ENCODE measurements at regions not wholly inside any gene's neighbourhood (a gene's known extent, or its start where the extent isn't known, plus 50 kb on each side); places are given as distances from the start of the nearest gene placed in this dataset.
"Not testable (repeated sequence)": the region's sequence is repeated elsewhere in the genome, so short reads cannot be mapped to it uniquely, and the experiment has no call there.

DNA sequence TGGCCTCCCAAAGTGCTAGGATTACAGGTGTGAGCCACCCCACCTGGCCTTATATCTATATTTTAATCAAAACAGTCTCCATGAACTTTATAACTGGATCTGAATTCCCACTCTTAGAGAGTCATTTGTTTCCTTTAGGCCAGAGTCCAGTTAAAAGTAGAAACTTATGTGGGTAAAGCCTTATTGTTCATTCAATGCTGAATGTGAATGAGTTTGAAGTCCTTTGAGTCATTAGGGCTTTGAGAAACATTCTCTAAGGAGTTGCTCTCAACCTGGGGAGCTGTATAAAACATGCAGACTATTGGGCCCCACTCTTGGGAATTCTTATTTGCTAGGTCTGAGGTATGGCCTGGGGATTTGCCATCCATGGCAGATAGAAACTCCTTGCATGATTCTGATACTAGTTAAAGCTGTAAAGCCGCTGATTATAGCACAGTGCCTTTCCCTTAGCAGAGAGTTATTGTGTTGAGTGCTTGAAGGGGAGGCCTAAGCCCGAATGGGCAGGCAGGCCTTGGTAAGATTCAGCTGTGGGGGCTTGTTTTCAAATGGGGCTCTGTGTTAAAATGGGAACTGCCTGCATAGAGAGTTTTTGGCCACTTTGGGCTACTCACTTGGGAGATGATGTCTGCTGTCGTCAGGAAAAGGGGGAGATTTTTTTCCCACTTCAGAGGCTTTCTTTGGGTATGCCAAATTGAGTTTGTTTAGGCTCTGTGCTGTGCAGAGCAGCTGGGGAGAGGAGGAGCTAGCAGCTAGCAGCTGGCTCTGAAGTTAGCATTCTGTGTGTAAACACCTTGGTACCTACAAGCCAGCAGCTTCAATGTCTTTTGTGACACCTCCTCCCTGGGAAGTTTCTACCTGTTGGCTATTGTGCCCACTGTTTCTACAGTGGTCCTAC is 117.5 kb downstream of the DACT1 start:
- no peak for DNase-seq

GRCh38 chr14:58760121-58760520 is 122.4 kb downstream of the DACT1 start:
- DNase-seq, result no peak

DNA sequence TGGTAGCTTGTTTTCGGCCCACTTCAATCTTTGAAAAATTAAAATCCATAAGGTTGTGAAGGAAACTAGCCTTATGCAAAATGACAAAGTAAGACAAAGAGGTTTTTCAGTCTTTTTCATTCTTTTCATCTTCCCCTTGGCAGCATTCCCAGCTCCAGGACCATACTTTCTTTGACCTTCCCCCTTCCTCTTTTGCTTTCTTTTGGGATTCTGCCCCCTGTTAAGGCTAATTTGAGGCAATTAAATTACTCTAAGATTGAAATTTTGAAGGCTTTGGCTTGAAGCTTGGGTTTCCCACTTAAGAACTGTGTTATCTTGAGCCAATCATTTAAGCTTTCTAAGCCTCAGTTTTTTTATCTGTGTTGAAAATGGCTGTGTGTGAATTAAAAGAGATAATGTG is 124.9 kb downstream of the DACT1 start:
- DNase-seq, result no peak

- DNase-seq, result no peak
Measured at GRCh38 chr14:58763210-58763609, 125.4 kb downstream of the DACT1 start.

DNA sequence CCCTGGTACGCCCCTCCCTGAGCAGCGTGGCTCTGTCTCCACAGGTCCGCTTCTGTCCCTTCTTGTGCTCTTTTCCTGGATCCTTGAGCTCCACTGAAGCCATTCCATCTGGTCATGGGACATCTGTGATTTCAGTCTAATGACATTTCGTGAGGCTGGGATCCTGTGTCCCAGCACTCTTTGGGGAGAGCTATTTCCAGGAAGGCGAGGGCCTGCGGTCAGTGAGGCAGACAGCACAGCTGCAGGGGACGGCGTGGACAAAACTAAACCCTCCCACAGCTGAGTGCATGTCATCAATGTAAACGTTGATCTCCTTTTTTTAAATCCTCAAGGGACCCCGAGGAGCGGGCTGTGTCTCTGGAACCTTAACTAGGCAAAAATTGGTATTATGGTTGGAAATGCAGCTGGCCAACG is 127.7 kb downstream of the DACT1 start:
- no peak for DNase-seq

DNA sequence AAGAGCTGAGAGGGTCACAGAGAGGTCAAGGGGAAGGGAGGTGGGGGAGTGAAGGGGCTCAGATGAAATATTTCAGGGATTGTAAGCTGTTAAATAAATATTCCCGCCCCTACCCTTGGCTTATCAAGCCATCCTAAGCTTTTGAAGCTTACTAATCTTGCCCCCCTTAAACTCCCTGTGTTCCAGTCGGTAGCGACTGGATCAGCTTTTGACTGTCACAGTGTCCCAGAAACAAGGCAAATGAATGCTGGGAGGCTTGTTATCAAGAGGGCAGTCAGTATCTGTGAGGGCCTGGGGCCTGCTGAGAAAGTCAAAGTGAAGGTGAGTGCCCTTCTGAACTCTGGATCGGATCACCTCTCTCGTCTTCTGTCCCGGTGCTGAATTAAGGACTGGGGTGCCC is 128.1 kb downstream of the DACT1 start:
- DNase-seq, result no peak

- no peak for DNase-seq
Measured at GRCh38 chr14:58769011-58769643, 131.4 kb downstream of the DACT1 start.

GRCh38 chr14:58769771-58770170 is 132.0 kb downstream of the DACT1 start:
- no peak for DNase-seq

DNA sequence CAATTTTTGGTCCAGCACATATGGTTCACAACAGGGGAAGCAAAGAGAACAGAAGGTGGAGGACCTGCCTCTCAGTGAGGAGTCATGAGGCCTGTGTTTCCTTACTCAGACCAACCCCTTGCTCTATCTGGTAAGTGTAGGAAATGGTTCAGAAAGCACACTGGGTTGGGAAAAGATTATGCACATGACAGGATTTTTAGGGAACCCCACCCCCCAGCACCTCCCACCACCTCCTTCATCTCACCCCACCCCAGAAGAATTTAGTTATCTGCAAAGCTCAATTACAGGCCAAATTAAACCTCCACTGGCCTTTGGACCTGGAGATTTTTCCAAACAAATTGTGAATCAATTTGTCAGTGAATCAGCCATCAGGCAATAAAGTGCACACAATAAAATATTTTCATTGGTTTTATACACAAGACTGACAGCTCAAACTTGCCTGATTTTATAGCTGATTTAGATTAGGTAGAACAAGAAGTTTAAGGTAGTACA is 132.8 kb downstream of the DACT1 start:
- no peak for DNase-seq

- DNase-seq, result no peak
Measured at GRCh38 chr14:58771016-58771415, 133.3 kb downstream of the DACT1 start.

GRCh38 chr14:58772116-58772515 is 134.4 kb downstream of the DACT1 start:
- DNase-seq, result no peak

DNA sequence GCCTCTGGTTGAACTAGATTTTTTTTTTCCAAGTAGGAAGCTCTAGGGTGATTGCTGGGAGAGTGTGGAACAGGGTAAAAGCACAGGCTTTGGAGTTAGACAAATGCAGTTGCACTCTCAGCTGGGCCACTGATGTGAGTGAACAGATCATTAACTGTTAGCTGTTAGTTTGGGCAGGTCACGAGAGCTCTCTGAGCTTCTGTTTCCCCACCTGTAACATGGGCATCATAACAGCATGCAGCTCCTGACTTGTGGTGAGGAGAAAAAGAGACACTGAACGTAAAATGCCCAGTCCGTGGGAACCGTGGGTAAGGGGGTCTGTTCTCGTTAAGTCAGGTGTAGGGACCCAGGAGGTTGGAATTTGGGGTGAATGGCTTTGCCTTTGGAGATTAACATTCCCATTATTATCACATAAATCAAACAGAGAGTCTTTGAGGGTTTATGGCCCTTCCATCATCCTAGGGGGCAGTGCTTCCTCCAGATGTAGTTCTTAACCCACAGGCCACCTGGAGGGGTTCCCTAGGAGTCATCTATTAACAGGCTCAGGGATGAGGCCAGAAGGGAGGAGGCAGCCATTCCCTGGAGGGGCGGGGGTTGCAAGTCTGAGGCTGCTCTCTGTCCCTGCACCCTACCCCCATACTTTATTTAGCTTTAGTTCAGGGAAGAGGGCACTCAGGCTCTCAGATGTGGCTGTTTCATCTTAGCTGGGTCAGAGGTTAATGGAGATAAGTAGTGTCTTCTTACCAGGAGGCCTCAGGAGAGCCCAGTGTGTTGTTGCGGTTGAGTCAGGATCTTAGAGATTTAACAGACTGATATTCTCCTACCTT is 135.2 kb downstream of the DACT1 start:
- no peak for DNase-seq

DNA sequence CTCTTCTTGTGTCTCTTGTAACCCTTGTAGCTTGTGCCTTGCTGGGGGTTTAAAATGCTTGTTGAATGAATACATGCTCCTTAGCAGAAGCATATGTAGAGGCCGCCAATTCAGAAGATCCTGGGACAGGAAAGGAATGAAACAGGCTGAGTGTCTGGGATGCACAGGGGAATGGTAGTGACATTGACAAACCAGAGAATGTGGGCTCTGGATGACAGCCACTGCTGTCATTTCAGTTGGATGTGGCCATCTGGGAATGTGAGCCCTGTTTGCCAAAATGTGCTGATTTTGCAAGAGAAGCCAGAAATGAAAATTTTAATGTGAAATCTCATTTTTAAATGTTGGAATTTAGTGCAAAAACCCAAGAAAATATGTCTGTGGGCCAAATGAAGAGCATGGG is 136.8 kb downstream of the DACT1 start:
- no peak for DNase-seq

- not testable (repeated sequence) for DNase-seq
Measured at GRCh38 chr14:58775130-58775529, 137.4 kb downstream of the DACT1 start.

DNA sequence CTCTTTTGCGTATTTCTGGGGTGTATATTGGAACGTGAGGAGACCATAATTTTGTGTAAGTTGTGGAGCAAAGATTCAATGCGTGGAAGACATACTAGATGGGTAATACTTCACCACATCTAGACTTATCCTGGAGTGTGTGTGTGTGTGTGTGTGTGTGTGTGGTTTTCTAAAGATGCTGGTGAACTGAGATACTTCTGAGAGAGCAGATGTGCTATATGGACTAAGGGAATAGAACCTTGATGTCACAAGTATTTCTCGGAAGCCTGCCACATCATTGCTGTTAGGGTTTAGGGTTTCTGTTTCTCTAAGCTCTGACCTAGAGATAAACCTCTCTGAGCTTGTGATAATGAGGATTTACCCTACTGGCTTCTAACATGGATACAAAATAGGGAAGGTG is 138.8 kb downstream of the DACT1 start:
- DNase-seq, result no peak

DNA sequence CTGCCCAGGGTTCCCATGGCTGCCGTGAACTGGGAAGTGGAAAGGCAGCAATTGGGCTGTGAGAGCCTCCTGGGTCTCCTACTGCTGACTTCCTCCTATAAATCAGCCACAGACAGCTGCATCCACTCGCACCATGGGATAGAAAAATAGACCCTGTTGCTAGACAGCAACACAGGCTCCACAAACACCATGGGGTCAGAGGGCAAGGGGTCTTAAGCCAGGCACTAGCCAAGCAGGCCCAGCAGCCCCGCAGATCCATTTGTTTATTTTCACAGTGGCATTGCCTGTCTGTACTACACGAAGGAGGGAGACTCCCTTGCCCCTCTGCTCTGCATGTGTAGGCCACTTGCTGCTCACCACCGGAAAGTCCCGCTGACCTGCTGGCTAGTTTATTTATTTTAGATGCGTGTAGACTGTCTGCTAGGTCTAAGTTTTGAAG is 139.8 kb downstream of the DACT1 start:
- no peak for DNase-seq

GRCh38 chr14:58778202-58778601 is 140.4 kb downstream of the DACT1 start:
- DNase-seq, result no peak

DNA sequence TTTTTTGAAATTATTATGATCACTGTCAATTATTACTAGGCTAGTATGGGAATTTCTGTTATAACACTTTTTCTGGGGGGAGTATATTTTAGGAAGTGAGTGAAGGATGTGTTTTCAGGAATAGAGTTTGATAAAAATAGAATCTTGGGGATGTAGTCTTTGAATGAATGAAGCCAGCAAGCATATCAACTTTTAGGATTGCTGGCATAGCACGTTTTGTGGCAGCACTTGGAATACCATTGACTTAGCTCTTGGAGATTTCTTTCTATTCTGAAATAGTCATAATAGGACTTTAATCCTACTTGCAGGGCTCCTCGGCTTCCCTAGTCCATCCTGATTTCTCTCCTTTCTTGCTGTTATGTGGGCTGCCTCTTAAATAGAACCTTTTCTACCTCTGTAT is 141.6 kb downstream of the DACT1 start:
- DNase-seq, result no peak

DNA sequence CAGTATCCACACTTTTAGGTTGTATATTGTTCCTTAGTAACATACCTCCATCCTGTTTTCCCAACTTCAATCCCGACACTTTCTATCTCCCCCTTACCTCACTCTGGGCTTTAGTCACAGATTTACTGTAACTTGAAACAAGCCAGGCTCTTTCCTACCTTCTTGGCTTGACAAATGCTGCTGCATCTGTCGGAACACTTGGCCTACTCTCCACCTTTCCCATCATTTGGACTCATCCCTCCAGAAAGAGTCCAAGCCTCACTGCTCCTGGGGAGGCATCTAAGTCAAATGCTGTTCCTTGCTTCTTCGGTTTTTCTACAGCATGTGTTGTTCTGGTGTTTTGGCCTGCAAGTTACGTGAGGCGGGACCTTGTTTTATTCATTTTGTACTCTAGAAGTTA is 142.4 kb downstream of the DACT1 start:
- DNase-seq, result no peak

GRCh38 chr14:58780605-58781004 is 142.8 kb downstream of the DACT1 start:
- DNase-seq, result no peak

DNA sequence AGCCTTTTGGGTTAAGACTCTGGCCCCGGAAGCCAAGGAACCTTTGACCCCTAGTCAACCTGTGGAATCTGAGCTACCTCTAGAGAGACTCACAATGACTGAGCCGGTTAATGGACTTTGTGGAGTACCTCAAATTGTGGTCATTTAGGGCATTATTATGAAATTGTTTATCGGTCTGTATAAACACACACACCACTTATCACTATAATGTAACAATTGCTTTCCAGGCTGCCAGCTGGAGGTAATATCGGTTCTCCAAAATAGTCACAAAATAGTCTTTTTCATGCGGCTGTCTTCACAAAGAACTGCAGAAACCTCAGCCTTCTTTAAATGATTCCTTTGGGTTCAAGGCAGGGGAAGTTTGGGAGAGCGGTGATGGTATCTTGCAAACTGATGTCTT is 144.2 kb downstream of the DACT1 start:
- DNase-seq, result no peak

DNA sequence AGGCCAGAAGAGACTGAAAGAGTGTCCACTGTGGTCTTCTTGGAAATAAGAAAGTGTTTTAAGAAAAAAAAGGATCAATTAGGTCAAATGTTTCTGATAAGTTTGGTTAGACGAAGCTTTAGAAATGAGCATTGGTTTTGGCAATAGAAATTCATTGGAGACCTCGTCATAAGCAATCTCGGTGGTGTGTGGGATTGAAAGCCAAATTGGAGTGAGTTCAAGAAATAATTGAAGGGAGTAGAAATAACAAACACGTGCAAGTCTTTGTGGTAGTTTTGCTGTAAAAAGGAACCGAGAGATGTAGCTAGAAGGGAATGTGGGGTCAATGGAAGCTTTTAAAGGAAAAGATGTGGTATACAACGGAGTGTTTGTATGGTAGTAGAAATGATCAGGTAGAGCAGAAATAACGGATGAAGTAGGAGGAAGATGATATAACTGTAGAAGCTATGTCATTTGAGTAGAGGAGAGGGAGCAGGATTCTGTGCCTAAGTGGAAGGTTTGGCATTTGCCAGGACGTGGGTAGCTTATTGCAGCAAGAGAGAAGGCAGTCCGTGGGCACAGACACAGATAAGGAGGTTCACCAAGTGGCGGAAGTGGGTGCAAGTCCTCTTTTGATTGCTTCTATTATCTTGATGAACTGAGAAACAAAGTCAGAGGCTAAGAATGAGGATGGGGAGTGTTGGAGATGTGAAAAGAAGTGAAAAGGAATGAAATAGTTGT is 146.2 kb downstream of the DACT1 start:
- no peak for DNase-seq

DNA sequence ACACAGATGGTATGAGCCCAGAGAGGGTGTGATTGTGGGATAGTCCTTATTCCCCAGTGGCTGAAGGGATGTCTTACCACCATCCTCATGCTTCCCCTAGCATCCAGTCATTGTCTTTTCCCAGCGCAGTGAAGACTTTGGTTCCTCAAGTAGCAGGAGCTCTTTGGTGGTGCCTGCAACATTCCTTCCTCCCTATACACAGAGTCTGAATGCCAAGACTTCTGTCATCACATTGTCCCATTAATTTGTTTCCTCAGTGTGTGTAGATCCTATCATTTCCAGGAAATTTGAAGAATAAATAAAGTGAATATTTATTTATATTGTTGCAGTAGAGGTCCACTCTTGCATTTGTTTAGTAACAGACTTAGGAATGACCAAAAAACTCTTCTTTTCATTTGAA is 147.2 kb downstream of the DACT1 start:
- no peak for DNase-seq

Data from suppressor macrophage treated with lipopolysaccharide for 4 hours (primary cell).